Neural progenitor cell (in vitro differentiated cells): ENCODE measurements at regions not wholly inside any gene's neighbourhood (a gene's known extent, or its start where the extent isn't known, plus 50 kb on each side); places are given as distances from the start of the nearest gene placed in this dataset.

Experiments
- CTCF ChIP-seq: fragments of 200-600 bp; sonication (generic); IDR thresholded peaks from 2 replicates; pipeline ENCODE4 v1.5.1; 2017; ENCODE audit warnings: antibody characterized with exemption, mild to moderate bottlenecking
- EZH2 ChIP-seq: fragments of 200-600 bp; sonication (generic); IDR thresholded peaks from 2 replicates; pipeline ENCODE4 v1.6.1; 2017; ENCODE audit warnings: antibody characterized with exemption, mild to moderate bottlenecking, moderate library complexity
- EZH2phosphoT487 ChIP-seq: fragments of 200-600 bp; sonication (generic); IDR thresholded peaks from 2 replicates; pipeline ENCODE4 v1.6.1; 2017; ENCODE audit warnings: antibody characterized with exemption

GRCh38 chr5:98638111-98638510, 135.4 kb upstream of the RGMB start:
- TF ChIP-seq CTCF, result no peak
- no peak for TF ChIP-seq EZH2phosphoT487
- no peak for TF ChIP-seq EZH2
